ENCODE measurements at regions not wholly inside any gene's neighbourhood (a gene's known extent, or its start where the extent isn't known, plus 50 kb on each side); places are given as distances from the start of the nearest gene placed in this dataset.
"Not testable (repeated sequence)": the region's sequence is repeated elsewhere in the genome, so short reads cannot be mapped to it uniquely, and the experiment has no call there.

DNA sequence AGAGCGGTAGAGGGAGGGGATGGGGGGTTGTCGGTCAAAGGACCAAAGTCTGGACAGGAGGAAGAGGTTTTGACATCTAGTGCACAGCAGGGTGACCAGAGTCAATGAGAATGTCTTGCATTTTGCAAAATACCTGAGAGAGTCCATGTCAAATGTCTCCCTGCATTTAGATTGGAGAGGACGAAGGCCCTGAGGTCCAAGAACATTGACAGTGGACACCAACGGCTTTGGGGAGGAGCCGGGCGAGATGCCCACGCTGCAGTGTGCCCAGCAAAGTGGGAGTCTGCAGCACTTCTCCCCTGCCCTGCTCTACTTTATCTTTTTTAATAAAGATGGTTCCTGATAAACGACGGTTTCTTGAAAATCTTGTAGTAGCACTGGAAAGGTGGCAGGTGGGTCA lies 67.4 kb upstream of the TAMM41 start:
- H4K20me1 ChIP-seq (ENCODE audit: control insufficient read depth, extremely low read depth, insufficient read depth, low read length) = no peaks in the 10 kb centered on the region
- no peak overlapping the region for H3K4me3 ChIP-seq (replicated peaks in 1 of 4; ENCODE audit: control extremely low read depth in 1 of 4, insufficient read depth in 1 of 4, low read depth in 3 of 4, low read length in 4 of 4)
- no peak overlapping the region for H3K27ac ChIP-seq (ENCODE audit: insufficient read depth, low read length)
- H3K79me2 ChIP-seq (ENCODE audit: control insufficient read depth, insufficient read depth, low read length) = no peaks in the 10 kb centered on the region
- no peak overlapping the region for H3K9ac ChIP-seq (ENCODE audit: insufficient read depth, low read length)
- H3K4me1 ChIP-seq (ENCODE audit: control insufficient read depth, extremely low read depth, insufficient read depth, low read length) = no peaks in the 10 kb centered on the region
- TF ChIP-seq EZH2 (IDR thresholded peaks at IDR 0.05; ENCODE audit: low read length, missing control alignments) (no peak), CTCF (conservative IDR thresholded peaks at IDR 0.05 in 1 of 2, IDR thresholded peaks at IDR 0.05 in 1 of 2; ENCODE audit: low read depth in 1 of 2, low read length in 2 of 2) (no peak)
- H3K27me3 ChIP-seq (ENCODE audit: control insufficient read depth, insufficient read depth, low read length) = no peaks in the 10 kb centered on the region
- no peaks in the 10 kb centered on the region for H3K36me3 ChIP-seq (ENCODE audit: control insufficient read depth, insufficient read depth, low read length)
- no peak overlapping the region for H2AFZ ChIP-seq (ENCODE audit: low read length)
- no peak for DNase-seq (ENCODE audit: low read depth in 2 of 2)
- no peaks in the 10 kb centered on the region for H3K9me3 ChIP-seq (ENCODE audit: control insufficient read depth, insufficient read depth, low read depth, low read length)
- no peak overlapping the region for H3K4me2 ChIP-seq (ENCODE audit: extremely low read depth, insufficient read depth, low read length)

GRCh38 chr3:11914651-11915050 lies 68.0 kb upstream of the TAMM41 start:
- H3K9ac ChIP-seq (ENCODE audit: insufficient read depth, low read length) = no peak overlapping the region
- H3K4me2 ChIP-seq (ENCODE audit: extremely low read depth, insufficient read depth, low read length) = no peak overlapping the region
- no peak overlapping the region for H2AFZ ChIP-seq (ENCODE audit: low read length)
- TF ChIP-seq EZH2 (IDR thresholded peaks at IDR 0.05; ENCODE audit: low read length, missing control alignments) (no peak), CTCF (conservative IDR thresholded peaks at IDR 0.05 in 1 of 2, IDR thresholded peaks at IDR 0.05 in 1 of 2; ENCODE audit: low read depth in 1 of 2, low read length in 2 of 2) (no peak)
- H4K20me1 ChIP-seq (ENCODE audit: control insufficient read depth, extremely low read depth, insufficient read depth, low read length) = no peaks in the 10 kb centered on the region
- H3K36me3 ChIP-seq (ENCODE audit: control insufficient read depth, insufficient read depth, low read length) = no peaks in the 10 kb centered on the region
- no peak overlapping the region for H3K27ac ChIP-seq (ENCODE audit: insufficient read depth, low read length)
- no peaks in the 10 kb centered on the region for H3K9me3 ChIP-seq (ENCODE audit: control insufficient read depth, insufficient read depth, low read depth, low read length)
- H3K4me1 ChIP-seq (ENCODE audit: control insufficient read depth, extremely low read depth, insufficient read depth, low read length) = no peaks in the 10 kb centered on the region
- no peaks in the 10 kb centered on the region for H3K79me2 ChIP-seq (ENCODE audit: control insufficient read depth, insufficient read depth, low read length)
- DNase-seq (ENCODE audit: low read depth in 2 of 2) = no peak
- H3K27me3 ChIP-seq (ENCODE audit: control insufficient read depth, insufficient read depth, low read length) = no peaks in the 10 kb centered on the region
- H3K4me3 ChIP-seq (replicated peaks in 1 of 4; ENCODE audit: control extremely low read depth in 1 of 4, insufficient read depth in 1 of 4, low read depth in 3 of 4, low read length in 4 of 4) = no peak overlapping the region

DNA sequence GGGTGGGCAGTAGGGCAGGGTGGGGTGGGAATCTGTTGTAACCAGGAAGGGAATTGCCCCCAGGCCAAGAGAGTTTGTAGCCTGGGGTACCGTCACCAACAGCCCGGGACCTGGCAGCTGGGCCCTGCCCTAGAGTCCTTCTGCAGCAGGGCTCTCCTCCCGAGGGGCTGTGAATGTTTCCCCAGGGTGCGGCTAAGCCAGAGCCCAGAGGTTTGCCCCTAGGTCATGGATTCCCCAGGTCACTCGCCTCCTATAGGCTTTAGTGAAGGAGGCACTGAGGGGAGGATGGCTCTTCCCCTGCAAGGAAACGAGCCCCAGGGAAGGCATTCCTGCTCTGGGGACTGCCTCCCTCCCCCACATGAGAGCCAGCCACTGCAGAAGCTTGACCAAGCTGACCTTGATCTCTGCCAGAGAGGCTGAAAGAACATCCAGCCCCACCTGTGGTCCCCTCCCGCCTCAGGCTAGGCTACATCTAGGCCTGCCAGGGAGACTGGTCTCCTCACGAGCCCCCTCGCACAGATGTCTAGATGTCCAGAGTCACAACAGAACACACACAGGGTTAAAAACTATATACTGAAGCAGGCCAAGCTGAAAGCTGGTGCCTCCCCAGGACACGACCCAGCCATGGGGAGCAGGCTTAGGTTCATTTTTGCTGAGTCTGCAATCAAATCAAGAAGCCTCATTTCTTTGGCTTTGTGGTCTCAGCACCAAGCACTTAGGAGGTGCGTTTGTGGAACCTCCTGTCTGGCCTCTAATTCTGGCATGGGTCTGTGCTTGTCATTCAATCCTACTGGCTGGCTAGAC lies 69.1 kb upstream of the TAMM41 start:
- Histone ChIP-seq H3K4me3 (replicated peaks in 1 of 4; ENCODE audit: control extremely low read depth in 1 of 4, insufficient read depth in 1 of 4, low read depth in 3 of 4, low read length in 4 of 4) (no peak overlapping the region), H3K79me2 (ENCODE audit: control insufficient read depth, insufficient read depth, low read length) (no peaks in the 10 kb centered on the region), H3K9ac (ENCODE audit: insufficient read depth, low read length) (no peak overlapping the region), H3K4me2 (ENCODE audit: extremely low read depth, insufficient read depth, low read length) (no peak overlapping the region), H3K27me3 (ENCODE audit: control insufficient read depth, insufficient read depth, low read length) (no peaks in the 10 kb centered on the region), H2AFZ (ENCODE audit: low read length) (no peak overlapping the region), H4K20me1 (ENCODE audit: control insufficient read depth, extremely low read depth, insufficient read depth, low read length) (no peaks in the 10 kb centered on the region), H3K4me1 (ENCODE audit: control insufficient read depth, extremely low read depth, insufficient read depth, low read length) (no peaks in the 10 kb centered on the region), H3K27ac (ENCODE audit: insufficient read depth, low read length) (no peak overlapping the region), H3K9me3 (ENCODE audit: control insufficient read depth, insufficient read depth, low read depth, low read length) (no peaks in the 10 kb centered on the region), H3K36me3 (ENCODE audit: control insufficient read depth, insufficient read depth, low read length) (no peaks in the 10 kb centered on the region)
- TF ChIP-seq CTCF (conservative IDR thresholded peaks at IDR 0.05 in 1 of 2, IDR thresholded peaks at IDR 0.05 in 1 of 2; ENCODE audit: low read depth in 1 of 2, low read length in 2 of 2) (no peak), EZH2 (IDR thresholded peaks at IDR 0.05; ENCODE audit: low read length, missing control alignments) (no peak)
- DNase-seq (ENCODE audit: low read depth in 2 of 2) = no peak

DNA sequence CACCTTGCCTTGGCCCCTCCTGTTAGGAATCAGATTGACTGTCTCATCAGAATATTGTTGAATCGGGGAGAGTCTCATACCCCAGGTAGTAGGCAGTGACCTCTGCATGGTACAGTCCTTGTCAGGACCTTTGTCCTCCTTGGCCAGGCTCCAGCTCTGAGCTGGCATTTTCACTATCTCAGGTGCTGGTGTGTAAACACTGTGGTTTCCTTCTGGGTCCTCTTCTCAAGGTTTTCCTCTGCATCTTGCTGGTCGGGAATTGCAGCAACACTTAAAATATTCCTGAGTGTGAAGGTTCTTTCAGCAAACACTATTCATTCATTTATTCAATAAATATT lies 69.7 kb upstream of the TAMM41 start:
- not testable (repeated sequence) for H2AFZ ChIP-seq (ENCODE audit: low read length); H3K4me3 ChIP-seq (replicated peaks in 1 of 4; ENCODE audit: control extremely low read depth in 1 of 4, insufficient read depth in 1 of 4, low read depth in 3 of 4, low read length in 4 of 4); H3K9ac ChIP-seq (ENCODE audit: insufficient read depth, low read length); H3K27me3 ChIP-seq (ENCODE audit: control insufficient read depth, insufficient read depth, low read length); H3K4me2 ChIP-seq (ENCODE audit: extremely low read depth, insufficient read depth, low read length); H3K79me2 ChIP-seq (ENCODE audit: control insufficient read depth, insufficient read depth, low read length); H3K27ac ChIP-seq (ENCODE audit: insufficient read depth, low read length); DNase-seq (ENCODE audit: low read depth in 2 of 2); H4K20me1 ChIP-seq (ENCODE audit: control insufficient read depth, extremely low read depth, insufficient read depth, low read length); H3K4me1 ChIP-seq (ENCODE audit: control insufficient read depth, extremely low read depth, insufficient read depth, low read length); H3K9me3 ChIP-seq (ENCODE audit: control insufficient read depth, insufficient read depth, low read depth, low read length); H3K36me3 ChIP-seq (ENCODE audit: control insufficient read depth, insufficient read depth, low read length)

All from fibroblast of lung (primary cell).